ENCODE measurements at regions not wholly inside any gene's neighbourhood (a gene's known extent, or its start where the extent isn't known, plus 50 kb on each side); places are given as distances from the start of the nearest gene placed in this dataset.

DNA sequence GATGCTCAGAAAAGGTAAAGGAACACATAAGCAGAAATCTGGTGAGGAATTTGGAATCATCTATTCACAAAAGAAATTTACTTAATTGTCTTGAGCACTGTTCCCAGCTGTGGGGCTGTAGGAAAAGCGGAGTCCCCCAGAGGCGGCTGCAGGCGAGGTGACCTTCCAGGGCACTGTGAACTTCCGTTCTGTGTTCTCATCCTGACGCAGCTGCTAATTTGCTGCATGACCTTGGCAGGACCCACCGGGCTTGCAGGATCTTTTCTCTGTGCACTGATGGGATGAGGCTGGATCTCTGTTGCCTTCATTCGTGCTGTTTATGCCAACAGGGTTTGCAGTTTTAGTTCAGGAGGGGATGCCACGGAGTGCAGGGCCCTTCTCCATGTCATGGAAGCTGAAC lies 301.9 kb upstream of the MYT1L start:
- Histone ChIP-seq H3K4me3 (no peak overlapping the region), H3K36me3 (replicated peaks in 1 of 2; ENCODE audit: insufficient read depth in 1 of 2, low read depth in 2 of 2) (no peaks in the 10 kb centered on the region), H3K27me3 (no peaks in the 10 kb centered on the region), H3K9me3 (no peaks in the 10 kb centered on the region), H3K4me1 (no peaks in the 10 kb centered on the region), H3K27ac (no peak overlapping the region)
- 30 to 35% methylated on average over 8 of the region's 8 CpGs for WGBS, 2 donors
- DNase-seq (no peak), ATAC-seq (no peak)
- TF ChIP-seq, protein P1, sequence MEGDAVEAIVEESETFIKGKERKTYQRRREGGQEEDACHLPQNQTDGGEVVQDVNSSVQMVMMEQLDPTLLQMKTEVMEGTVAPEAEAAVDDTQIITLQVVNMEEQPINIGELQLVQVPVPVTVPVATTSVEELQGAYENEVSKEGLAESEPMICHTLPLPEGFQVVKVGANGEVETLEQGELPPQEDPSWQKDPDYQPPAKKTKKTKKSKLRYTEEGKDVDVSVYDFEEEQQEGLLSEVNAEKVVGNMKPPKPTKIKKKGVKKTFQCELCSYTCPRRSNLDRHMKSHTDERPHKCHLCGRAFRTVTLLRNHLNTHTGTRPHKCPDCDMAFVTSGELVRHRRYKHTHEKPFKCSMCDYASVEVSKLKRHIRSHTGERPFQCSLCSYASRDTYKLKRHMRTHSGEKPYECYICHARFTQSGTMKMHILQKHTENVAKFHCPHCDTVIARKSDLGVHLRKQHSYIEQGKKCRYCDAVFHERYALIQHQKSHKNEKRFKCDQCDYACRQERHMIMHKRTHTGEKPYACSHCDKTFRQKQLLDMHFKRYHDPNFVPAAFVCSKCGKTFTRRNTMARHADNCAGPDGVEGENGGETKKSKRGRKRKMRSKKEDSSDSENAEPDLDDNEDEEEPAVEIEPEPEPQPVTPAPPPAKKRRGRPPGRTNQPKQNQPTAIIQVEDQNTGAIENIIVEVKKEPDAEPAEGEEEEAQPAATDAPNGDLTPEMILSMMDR (IDR thresholded peaks at IDR 0.05): no peak
- TF ChIP-seq POLR2A (IDR thresholded peaks at IDR 0.05): no peak
- intact Hi-C loops (cut with DNase I): no loop called here

DNA sequence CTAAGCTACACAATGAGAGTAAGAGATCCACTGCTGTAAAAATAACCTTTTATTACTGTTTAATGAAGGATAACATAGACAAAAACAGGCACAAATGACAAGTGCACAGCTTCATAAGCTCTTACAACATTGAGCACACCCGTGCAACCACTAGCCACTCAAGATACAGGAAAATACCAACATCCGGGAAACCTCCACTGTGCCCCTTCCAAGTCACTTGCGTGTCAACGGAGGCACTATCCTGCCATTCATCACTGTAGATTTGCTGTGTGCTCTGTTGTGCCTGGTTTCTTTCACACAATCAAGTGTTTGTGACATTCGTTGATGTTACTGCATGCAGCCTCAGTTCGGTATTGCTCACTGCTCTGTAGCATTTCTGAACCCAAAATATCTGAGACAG lies 292.9 kb upstream of the MYT1L start:
- DNase-seq (no peak), ATAC-seq (no peak)
- no peaks in the 10 kb centered on the region for H3K4me1 ChIP-seq
- WGBS, 2 donors: 61 to 74% methylated on average over 6 of the region's 6 CpGs
- H3K27me3 ChIP-seq: no peaks in the 10 kb centered on the region
- H3K27ac ChIP-seq: no peak overlapping the region
- H3K9me3 ChIP-seq: no peaks in the 10 kb centered on the region
- TF ChIP-seq, protein P1 (IDR thresholded peaks at IDR 0.05): no peak
- TF ChIP-seq POLR2A (IDR thresholded peaks at IDR 0.05): no peak
- intact Hi-C loops (cut with DNase I): no loop called here
- H3K36me3 ChIP-seq (replicated peaks in 1 of 2; ENCODE audit: insufficient read depth in 1 of 2, low read depth in 2 of 2): no peaks in the 10 kb centered on the region
- H3K4me3 ChIP-seq: no peak overlapping the region

DNA sequence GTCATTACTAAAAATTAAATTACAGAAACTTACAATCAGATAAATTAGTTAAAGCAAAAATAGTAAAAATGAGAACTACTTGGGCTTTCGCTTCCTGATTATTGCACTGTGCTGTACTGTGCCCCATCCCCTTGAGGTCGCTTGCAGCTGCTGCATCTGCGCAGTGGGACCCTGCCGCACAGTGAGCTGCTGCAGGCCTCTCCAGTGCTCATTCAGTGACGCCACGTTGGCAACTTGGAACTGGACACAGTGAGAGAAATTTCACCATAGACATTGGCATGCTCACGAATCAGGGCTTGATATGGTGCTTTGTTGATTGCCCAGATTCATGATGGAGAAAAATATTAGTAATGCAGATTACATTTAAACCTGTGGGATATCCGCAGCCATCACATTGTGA lies 290.8 kb upstream of the MYT1L start:
- intact Hi-C loops (cut with DNase I): no loop called here
- no peak overlapping the region for H3K4me3 ChIP-seq
- DNase-seq (no peak), ATAC-seq (no peak)
- no peaks in the 10 kb centered on the region for H3K9me3 ChIP-seq
- TF ChIP-seq, protein P1 (IDR thresholded peaks at IDR 0.05): no peak
- TF ChIP-seq POLR2A (IDR thresholded peaks at IDR 0.05): no peak
- 74 to 77% methylated on average over 8 of the region's 8 CpGs for WGBS, 2 donors
- no peaks in the 10 kb centered on the region for H3K4me1 ChIP-seq
- H3K27ac ChIP-seq: no peak overlapping the region
- H3K27me3 ChIP-seq: no peaks in the 10 kb centered on the region
- H3K36me3 ChIP-seq (replicated peaks in 1 of 2; ENCODE audit: insufficient read depth in 1 of 2, low read depth in 2 of 2): no peaks in the 10 kb centered on the region

DNA sequence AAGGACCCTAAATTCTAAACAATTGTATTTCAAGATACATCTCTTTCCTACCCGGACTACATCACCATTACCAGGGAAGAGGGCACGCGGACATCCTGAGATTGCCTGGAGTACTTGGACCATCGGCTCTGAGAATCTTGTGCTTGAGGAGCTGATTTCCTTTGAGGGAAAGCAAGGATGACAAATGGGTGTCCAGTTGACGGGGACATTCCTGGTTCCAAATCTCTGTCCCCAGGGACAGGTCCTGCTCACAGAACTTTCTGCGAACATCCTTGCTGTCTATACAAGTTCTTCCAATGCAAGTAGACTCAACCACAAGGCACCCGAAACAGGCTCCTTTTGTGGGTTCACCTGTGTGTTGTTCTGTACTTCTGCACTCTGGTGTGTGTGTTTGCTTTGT lies 289.5 kb upstream of the MYT1L start:
- Histone ChIP-seq H3K9me3 (no peaks in the 10 kb centered on the region), H3K27me3 (no peaks in the 10 kb centered on the region), H3K4me1 (no peaks in the 10 kb centered on the region), H3K36me3 (replicated peaks in 1 of 2; ENCODE audit: insufficient read depth in 1 of 2, low read depth in 2 of 2) (no peaks in the 10 kb centered on the region), H3K4me3 (no peak overlapping the region), H3K27ac (no peak overlapping the region)
- intact Hi-C loops (cut with DNase I): no loop called here
- ATAC-seq (no peak), DNase-seq (no peak)
- 56 to 70% methylated on average over 7 of the region's 7 CpGs for WGBS, 2 donors
- no peak for TF ChIP-seq POLR2A (IDR thresholded peaks at IDR 0.05)
- TF ChIP-seq, protein P1 (IDR thresholded peaks at IDR 0.05): no peak

DNA sequence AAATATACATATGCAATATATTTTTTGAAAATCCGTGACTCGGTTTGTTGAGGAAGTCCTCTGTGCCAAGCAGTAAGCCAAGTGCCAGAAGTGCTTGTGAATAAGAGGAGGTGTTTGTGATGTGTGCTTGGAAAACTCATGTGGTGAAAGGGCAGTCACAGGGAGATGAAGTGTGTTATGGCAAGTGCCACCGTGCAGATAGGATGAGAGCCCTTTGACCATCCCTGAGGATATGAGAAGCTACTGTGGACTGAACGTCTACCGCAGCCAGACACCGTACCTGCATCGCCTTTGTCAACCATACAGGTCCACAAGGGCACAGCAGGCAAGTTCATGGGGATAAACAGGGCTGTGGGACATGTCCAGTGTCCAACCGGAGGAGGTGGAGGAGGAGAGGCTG lies 288.9 kb upstream of the MYT1L start:
- WGBS, 2 donors: 65 to 66% methylated on average over 7 to 8 of the region's 8 CpGs

More for the DNA sequence above, 288.9 kb upstream of the MYT1L start:
- DNase-seq (no peak), ATAC-seq (no peak)
- no peak for TF ChIP-seq POLR2A (IDR thresholded peaks at IDR 0.05)
- TF ChIP-seq, protein P1 (IDR thresholded peaks at IDR 0.05): no peak
- H3K27ac ChIP-seq: no peak overlapping the region
- H3K27me3 ChIP-seq: no peaks in the 10 kb centered on the region
- no peaks in the 10 kb centered on the region for H3K4me1 ChIP-seq
- H3K9me3 ChIP-seq: no peaks in the 10 kb centered on the region
- no peak overlapping the region for H3K4me3 ChIP-seq
- intact Hi-C loops (cut with DNase I): no loop called here
- no peaks in the 10 kb centered on the region for H3K36me3 ChIP-seq (replicated peaks in 1 of 2; ENCODE audit: insufficient read depth in 1 of 2, low read depth in 2 of 2)

All from body of pancreas (tissue), 4 donors.